HCT116 (cell line): ENCODE measurements at regions not wholly inside any gene's neighbourhood (a gene's known extent, or its start where the extent isn't known, plus 50 kb on each side); places are given as distances from the start of the nearest gene placed in this dataset.

Source experiments
- ATAC-seq: fragments of 200-7000 bp; cut with Tn5 transposase; 2 replicates; pipeline ENCODE4 v1.9.1; 2020; ENCODE audit warnings: mild to moderate bottlenecking, moderate library complexity
- BruUV-seq: library from RNA; stranded (reverse); fragments of 400-500 nt; replicated peaks from 2 replicates; lab custom pipeline; 2021; lab: Mats Ljungman, UMichigan
- CTCF ChIA-PET: fragments of 300-600 bp; sonication (Branson Sonifier 250); formaldehyde crosslinking; loops from one replicate; lab custom pipeline; 2021; ENCODE audit warnings: antibody characterized with exemption; lab: Charles Lee
- POLR2A ChIA-PET: fragments of 300-600, 350-600 bp; sonication (Branson Sonifier 250); formaldehyde crosslinking; loops from one replicate; lab custom pipeline; 2021; ENCODE audit warnings: antibody characterized with exemption; lab: Charles Lee
- RAD21 ChIA-PET, 2 experiments: fragments of 300-600 bp; sonication (Branson Sonifier 250); formaldehyde crosslinking; loops; one replicate each; lab custom pipeline; 2023; ENCODE audit warnings: low total read pairs in 2 of 2; ENCODE audit not compliant: uncharacterized antibody in 2 of 2, unreplicated experiment in 2 of 2, low non-redundant PET in 1 of 2; lab: Charles Lee
- DNase-seq: peaks from one replicate; pipeline ENCODE4 v3.0.0-alpha.2; 2010; ENCODE audit warnings: low read depth, low spot score
- H2AFZ ChIP-seq: fragments of 200-600 bp; shearing (Covaris generic), sonication (generic); 2 replicates; pipeline ENCODE4 v1.6.1; 2017; ENCODE audit warnings: low read depth, mixed run types, mixed read lengths, antibody characterized with exemption, low read length; ENCODE audit not compliant: poor library complexity, severe bottlenecking
- H3K27ac ChIP-seq: 2 replicates; pipeline ENCODE4 v1.5.1; 2012; ENCODE audit warnings: low read depth, low read length
- H3K27me3 ChIP-seq: fragments of 200-600 bp; sonication (generic); 2 replicates; pipeline ENCODE4 v1.6.1; 2016; ENCODE audit warnings: mixed run types, low read length, mixed read lengths; ENCODE audit not compliant: insufficient read depth
- H3K36me3 ChIP-seq, 2 experiments: fragments of 200-500 bp in 1 of 2; fragments of 200-600 bp in 1 of 2; sonication (Bioruptor generic) in 1 of 2; sonication (generic) in 1 of 2; 2 replicates each; pipeline versions ENCODE4 v1.5.1 to v1.6.1; 2014 to 2016; ENCODE audit warnings: low read length in 2 of 2, inconsistent platforms in 1 of 2, mixed read lengths in 1 of 2, mixed run types in 1 of 2; ENCODE audit not compliant: insufficient read depth in 2 of 2, control insufficient read depth in 1 of 2
- H3K4me1 ChIP-seq, 2 experiments: fragments of 200-600 bp in 1 of 2; sonication (generic) in 1 of 2; 2 replicates each; pipeline versions ENCODE4 v1.5.1 to v1.6.1; 2012 to 2017; ENCODE audit warnings: low read length in 2 of 2, inconsistent platforms in 1 of 2, mild to moderate bottlenecking in 1 of 2, mixed read lengths in 1 of 2, mixed run types in 1 of 2, moderate library complexity in 1 of 2; ENCODE audit not compliant: insufficient read depth in 2 of 2, control insufficient read depth in 1 of 2
- H3K4me2 ChIP-seq: fragments of 200-600 bp; sonication (generic); 2 replicates; pipeline ENCODE4 v1.6.1; 2017; ENCODE audit warnings: mixed run types, low read length, mixed read lengths
- H3K4me3 ChIP-seq, 2 experiments: fragments of 200-600 bp in 1 of 2; sonication (generic) in 1 of 2; replicated peaks in 1 of 2; 2 replicates each; pipeline ENCODE4 v1.5.1; 2011 to 2016; ENCODE audit warnings: low read length in 2 of 2, control low read depth in 1 of 2, low read depth in 1 of 2, mild to moderate bottlenecking in 1 of 2, mixed read lengths in 1 of 2, mixed run types in 1 of 2
- H3K79me2 ChIP-seq: fragments of 200-600 bp; sonication (generic); 2 replicates; pipeline ENCODE4 v1.6.1; 2017; ENCODE audit warnings: mild to moderate bottlenecking, mixed run types, low read length, moderate library complexity, mixed read lengths; ENCODE audit not compliant: insufficient read depth
- H3K9ac ChIP-seq: fragments of 200-600 bp; sonication (generic); 2 replicates; pipeline ENCODE4 v1.6.1; 2016; ENCODE audit warnings: low read length, mixed read lengths
- H3K9me2 ChIP-seq: fragments of 200-600 bp; sonication (generic), shearing (Covaris generic); 2 replicates; pipeline ENCODE4 v1.6.1; 2017; ENCODE audit warnings: mixed run types, mild to moderate bottlenecking, moderate library complexity; ENCODE audit not compliant: insufficient read depth
- H3K9me3 ChIP-seq, 2 experiments: fragments of 200-500 bp in 1 of 2; fragments of 200-600 bp in 1 of 2; sonication (Bioruptor generic) in 1 of 2; sonication (generic) in 1 of 2; 2 replicates each; pipeline ENCODE4 v1.6.1; 2014 to 2017; ENCODE audit warnings: low read length in 2 of 2, mixed read lengths in 2 of 2, inconsistent platforms in 1 of 2, low read depth in 1 of 2, mild to moderate bottlenecking in 1 of 2, mixed run types in 1 of 2, moderate library complexity in 1 of 2; ENCODE audit not compliant: control insufficient read depth in 1 of 2, insufficient read depth in 1 of 2
- H4K20me1 ChIP-seq: fragments of 200-600 bp; sonication (generic), shearing (Covaris generic); 2 replicates; pipeline ENCODE4 v1.6.1; 2017; ENCODE audit warnings: mixed run types, mild to moderate bottlenecking, moderate library complexity; ENCODE audit not compliant: insufficient read depth
- CBX3 ChIP-seq: IDR thresholded peaks from 2 replicates; pipeline ENCODE4 v1.6.1; 2012; ENCODE audit warnings: low read depth
- EGR1 ChIP-seq: IDR thresholded peaks from 2 replicates; pipeline ENCODE4 v1.6.1; 2012; ENCODE audit warnings: low read depth
- ELF1 ChIP-seq: IDR thresholded peaks from 2 replicates; pipeline ENCODE4 v1.6.1; 2012; ENCODE audit warnings: low read depth, borderline replicate concordance
- EZH2phosphoT487 ChIP-seq: fragments of 200-600 bp; IDR thresholded peaks from 2 replicates; pipeline ENCODE4 v1.6.1; 2018; ENCODE audit warnings: antibody characterized with exemption, borderline replicate concordance
- POLR2A ChIP-seq: IDR thresholded peaks from 2 replicates; pipeline ENCODE4 v1.7.0; 2011; ENCODE audit warnings: borderline replicate concordance; ENCODE audit not compliant: insufficient read depth, insufficient read length; ENCODE audit errors: extremely low read depth
- SIN3A ChIP-seq: IDR thresholded peaks from 2 replicates; pipeline ENCODE4 v1.6.1; 2012; ENCODE audit warnings: low read depth
- SRF ChIP-seq: IDR thresholded peaks from 2 replicates; pipeline ENCODE4 v1.6.1; 2012; ENCODE audit warnings: low read depth
- TCF7L2 ChIP-seq: IDR thresholded peaks from 2 replicates; pipeline ENCODE4 v1.7.0; 2011; ENCODE audit warnings: borderline replicate concordance, inconsistent platforms; ENCODE audit not compliant: insufficient read depth, insufficient read length; ENCODE audit errors: extremely low read depth
- intact Hi-C: fragments of 100-400 bp; cut with micrococcal nuclease; formaldehyde crosslinking; loops from 2 replicates; pipeline ENCODE4 v1.10.0; 2022
- TF ChIP-seq, protein P1 (sequence below): IDR thresholded peaks from 2 replicates; pipeline ENCODE4 v1.6.1; 2011; ENCODE audit warnings: mild to moderate bottlenecking, low read length, moderate library complexity; ENCODE audit not compliant: insufficient replicate concordance; ENCODE audit errors: extremely low read depth
- TF ChIP-seq, protein P2 (sequence below): IDR thresholded peaks from 2 replicates; pipeline ENCODE4 v1.6.1; 2012; ENCODE audit warnings: low read depth

DNA sequence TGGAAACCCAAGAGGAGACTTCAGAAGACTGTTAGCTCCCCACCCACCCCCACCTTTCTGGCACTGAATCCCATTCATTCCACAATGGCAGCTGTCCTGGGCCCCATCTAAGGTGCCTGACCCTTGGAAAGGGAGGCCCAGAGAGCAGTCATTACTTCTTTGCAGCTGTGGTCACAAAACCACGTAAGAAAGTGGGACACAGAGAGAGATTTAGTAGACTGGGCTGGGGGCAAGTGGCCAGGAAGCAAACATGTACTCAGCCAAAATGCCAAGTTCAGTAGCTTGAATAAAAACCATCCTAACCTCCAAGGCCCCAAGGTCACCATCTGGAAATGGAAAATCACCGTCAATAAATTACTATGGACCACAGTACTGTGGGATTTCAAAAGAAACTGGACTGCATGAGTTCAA lies 381.4 kb downstream of the TNS1 start:
- no peak overlapping the region for H3K9ac ChIP-seq
- ChIA-PET CTCF (no interaction called here), POLR2A (no interaction called here), RAD21 (no interaction called here)
- no TSS peak for BruUV-seq
- H2AFZ ChIP-seq, result no peak overlapping the region
- no peaks in the 10 kb centered on the region for H3K79me2 ChIP-seq
- H3K4me1 ChIP-seq, result no peaks in the 10 kb centered on the region
- no peak overlapping the region for H3K4me3 ChIP-seq
- TF ChIP-seq EZH2phosphoT487, result no peak
- TF ChIP-seq TCF7L2, result no peak
- TF ChIP-seq POLR2A, result no peak
- TF ChIP-seq SRF, result no peak
- TF ChIP-seq, protein P1, sequence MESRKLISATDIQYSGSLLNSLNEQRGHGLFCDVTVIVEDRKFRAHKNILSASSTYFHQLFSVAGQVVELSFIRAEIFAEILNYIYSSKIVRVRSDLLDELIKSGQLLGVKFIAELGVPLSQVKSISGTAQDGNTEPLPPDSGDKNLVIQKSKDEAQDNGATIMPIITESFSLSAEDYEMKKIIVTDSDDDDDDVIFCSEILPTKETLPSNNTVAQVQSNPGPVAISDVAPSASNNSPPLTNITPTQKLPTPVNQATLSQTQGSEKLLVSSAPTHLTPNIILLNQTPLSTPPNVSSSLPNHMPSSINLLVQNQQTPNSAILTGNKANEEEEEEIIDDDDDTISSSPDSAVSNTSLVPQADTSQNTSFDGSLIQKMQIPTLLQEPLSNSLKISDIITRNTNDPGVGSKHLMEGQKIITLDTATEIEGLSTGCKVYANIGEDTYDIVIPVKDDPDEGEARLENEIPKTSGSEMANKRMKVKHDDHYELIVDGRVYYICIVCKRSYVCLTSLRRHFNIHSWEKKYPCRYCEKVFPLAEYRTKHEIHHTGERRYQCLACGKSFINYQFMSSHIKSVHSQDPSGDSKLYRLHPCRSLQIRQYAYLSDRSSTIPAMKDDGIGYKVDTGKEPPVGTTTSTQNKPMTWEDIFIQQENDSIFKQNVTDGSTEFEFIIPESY, result no peak
- TF ChIP-seq EGR1, result no peak
- no peak for TF ChIP-seq ELF1
- TF ChIP-seq CBX3, result no peak
- TF ChIP-seq SIN3A, result no peak
- TF ChIP-seq, protein P2, sequence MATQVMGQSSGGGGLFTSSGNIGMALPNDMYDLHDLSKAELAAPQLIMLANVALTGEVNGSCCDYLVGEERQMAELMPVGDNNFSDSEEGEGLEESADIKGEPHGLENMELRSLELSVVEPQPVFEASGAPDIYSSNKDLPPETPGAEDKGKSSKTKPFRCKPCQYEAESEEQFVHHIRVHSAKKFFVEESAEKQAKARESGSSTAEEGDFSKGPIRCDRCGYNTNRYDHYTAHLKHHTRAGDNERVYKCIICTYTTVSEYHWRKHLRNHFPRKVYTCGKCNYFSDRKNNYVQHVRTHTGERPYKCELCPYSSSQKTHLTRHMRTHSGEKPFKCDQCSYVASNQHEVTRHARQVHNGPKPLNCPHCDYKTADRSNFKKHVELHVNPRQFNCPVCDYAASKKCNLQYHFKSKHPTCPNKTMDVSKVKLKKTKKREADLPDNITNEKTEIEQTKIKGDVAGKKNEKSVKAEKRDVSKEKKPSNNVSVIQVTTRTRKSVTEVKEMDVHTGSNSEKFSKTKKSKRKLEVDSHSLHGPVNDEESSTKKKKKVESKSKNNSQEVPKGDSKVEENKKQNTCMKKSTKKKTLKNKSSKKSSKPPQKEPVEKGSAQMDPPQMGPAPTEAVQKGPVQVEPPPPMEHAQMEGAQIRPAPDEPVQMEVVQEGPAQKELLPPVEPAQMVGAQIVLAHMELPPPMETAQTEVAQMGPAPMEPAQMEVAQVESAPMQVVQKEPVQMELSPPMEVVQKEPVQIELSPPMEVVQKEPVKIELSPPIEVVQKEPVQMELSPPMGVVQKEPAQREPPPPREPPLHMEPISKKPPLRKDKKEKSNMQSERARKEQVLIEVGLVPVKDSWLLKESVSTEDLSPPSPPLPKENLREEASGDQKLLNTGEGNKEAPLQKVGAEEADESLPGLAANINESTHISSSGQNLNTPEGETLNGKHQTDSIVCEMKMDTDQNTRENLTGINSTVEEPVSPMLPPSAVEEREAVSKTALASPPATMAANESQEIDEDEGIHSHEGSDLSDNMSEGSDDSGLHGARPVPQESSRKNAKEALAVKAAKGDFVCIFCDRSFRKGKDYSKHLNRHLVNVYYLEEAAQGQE, result no peak
- no peaks in the 10 kb centered on the region for H3K36me3 ChIP-seq
- no peaks in the 10 kb centered on the region for H3K9me3 ChIP-seq
- no peaks in the 10 kb centered on the region for H4K20me1 ChIP-seq
- H3K9me2 ChIP-seq, result no peaks in the 10 kb centered on the region
- no peak for ATAC-seq
- no peak for DNase-seq
- H3K4me2 ChIP-seq, result no peak overlapping the region
- no peak overlapping the region for H3K27ac ChIP-seq
- H3K27me3 ChIP-seq, result peaks cover 45% of the 10 kb centered on the region
- intact Hi-C loops, result no loop called here
